Neural cell (in vitro differentiated cells): ENCODE measurements at regions not wholly inside any gene's neighbourhood (a gene's known extent, or its start where the extent isn't known, plus 50 kb on each side); places are given as distances from the start of the nearest gene placed in this dataset.

Experiments used
- H2AFZ ChIP-seq: fragments of 200-600, 300-800 bp; sonication (generic), shearing (Covaris generic); 2 replicates; pipeline ENCODE4 v1.6.0; 2014; ENCODE audit warnings: low read depth, mild to moderate bottlenecking, antibody characterized with exemption, low read length, moderate library complexity
- H3F3A ChIP-seq: fragments of 200-600 bp; shearing (Covaris generic); 2 replicates; pipeline ENCODE4 v1.6.1; 2016; ENCODE audit warnings: mild to moderate bottlenecking, moderate library complexity, mixed read lengths, antibody characterized with exemption, low read length; ENCODE audit not compliant: insufficient read depth, poor library complexity, severe bottlenecking
- H3K27ac ChIP-seq: fragments of 200-600, 300-800 bp; sonication (generic), shearing (Covaris generic); 2 replicates; pipeline ENCODE4 v1.5.1; 2014; ENCODE audit warnings: mild to moderate bottlenecking, low read length, moderate library complexity
- H3K27me3 ChIP-seq: fragments of 300-800, 200-600 bp; sonication (generic), shearing (Covaris generic); 2 replicates; pipeline ENCODE4 v1.6.0; 2014; ENCODE audit warnings: mild to moderate bottlenecking, low read depth, low read length, moderate library complexity; ENCODE audit not compliant: insufficient read depth
- H3K36me3 ChIP-seq: fragments of 300-800, 200-600 bp; sonication (generic), shearing (Covaris generic); 2 replicates; pipeline ENCODE4 v1.5.1; 2014; ENCODE audit warnings: mild to moderate bottlenecking, antibody characterized with exemption, low read length, moderate library complexity; ENCODE audit not compliant: insufficient read depth
- H3K4me2 ChIP-seq: fragments of 300-800, 200-600 bp; sonication (generic), shearing (Covaris generic); 2 replicates; pipeline ENCODE4 v1.6.0; 2014; ENCODE audit warnings: mild to moderate bottlenecking, low read length
- H3K4me3 ChIP-seq: fragments of 300-800, 200-600 bp; sonication (generic), shearing (Covaris generic); 2 replicates; pipeline ENCODE4 v1.5.1; 2014; ENCODE audit warnings: mild to moderate bottlenecking, low read length, moderate library complexity
- H3K79me2 ChIP-seq: fragments of 200-600 bp; shearing (Covaris generic); replicated peaks from 2 replicates; pipeline ENCODE4 v1.6.0; 2014; ENCODE audit warnings: mild to moderate bottlenecking, low read length, moderate library complexity; ENCODE audit not compliant: insufficient read depth
- H3K9ac ChIP-seq: fragments of 300-800, 200-600 bp; sonication (generic), shearing (Covaris generic); 2 replicates; pipeline ENCODE4 v1.6.1; 2016; ENCODE audit warnings: mild to moderate bottlenecking, low read length, mixed read lengths
- H3K9me2 ChIP-seq: fragments of 200-600 bp; shearing (Covaris generic); 2 replicates; pipeline ENCODE4 v1.6.1; 2016; ENCODE audit warnings: mild to moderate bottlenecking, low read length, mixed read lengths; ENCODE audit not compliant: insufficient read depth
- H3K9me3 ChIP-seq: fragments of 200-600, 300-800 bp; sonication (generic), shearing (Covaris generic); 2 replicates; pipeline ENCODE4 v1.6.1; 2016; ENCODE audit warnings: mild to moderate bottlenecking, mixed run types, low read length, moderate library complexity, mixed read lengths
- H4K20me1 ChIP-seq: fragments of 200-600 bp; shearing (Covaris generic); 2 replicates; pipeline ENCODE4 v1.6.1; 2016; ENCODE audit warnings: mild to moderate bottlenecking, mixed run types; ENCODE audit not compliant: insufficient read depth
- CTCF ChIP-seq: fragments of 450-650 bp; IDR thresholded peaks from 2 replicates; pipeline ENCODE4 v1.5.1; 2014; ENCODE audit warnings: antibody characterized with exemption, mild to moderate bottlenecking, moderate library complexity; ENCODE audit not compliant: poor library complexity, severe bottlenecking
- EP300 ChIP-seq: fragments of 450-650 bp; conservative IDR thresholded peaks from 2 replicates; pipeline ENCODE4 v1.6.1; 2014; ENCODE audit warnings: antibody characterized with exemption, mild to moderate bottlenecking, moderate library complexity; ENCODE audit not compliant: poor library complexity, severe bottlenecking
- EZH2 ChIP-seq: fragments of 200-600, 300-800 bp; shearing (Covaris generic), sonication (generic); IDR thresholded peaks from 2 replicates; pipeline ENCODE4 v1.6.1; 2014; ENCODE audit warnings: antibody characterized with exemption, low read length, borderline replicate concordance, mild to moderate bottlenecking; ENCODE audit not compliant: insufficient read depth, poor library complexity, severe bottlenecking
- MXI1 ChIP-seq: fragments of 450-650 bp; conservative IDR thresholded peaks from 2 replicates; pipeline ENCODE4 v1.6.1; 2014; ENCODE audit warnings: antibody characterized with exemption, mild to moderate bottlenecking; ENCODE audit not compliant: poor library complexity, severe bottlenecking
- POLR2AphosphoS5 ChIP-seq: IDR thresholded peaks from 2 replicates; pipeline ENCODE4 v1.6.1; 2012
- RAD21 ChIP-seq: fragments of 450-650 bp; conservative IDR thresholded peaks from 2 replicates; pipeline ENCODE4 v1.6.1; 2014; ENCODE audit warnings: antibody characterized with exemption, mild to moderate bottlenecking, moderate library complexity
- REST ChIP-seq: IDR thresholded peaks from 2 replicates; pipeline ENCODE4 v1.6.1; 2012; ENCODE audit warnings: borderline replicate concordance
- SMC3 ChIP-seq: fragments of 450-650 bp; conservative IDR thresholded peaks from 2 replicates; pipeline ENCODE4 v1.6.1; 2014; ENCODE audit warnings: antibody characterized with exemption, mild to moderate bottlenecking, moderate library complexity; ENCODE audit not compliant: poor library complexity
- TAF1 ChIP-seq: IDR thresholded peaks from 2 replicates; pipeline ENCODE4 v1.6.1; 2012; ENCODE audit warnings: low read depth

DNA sequence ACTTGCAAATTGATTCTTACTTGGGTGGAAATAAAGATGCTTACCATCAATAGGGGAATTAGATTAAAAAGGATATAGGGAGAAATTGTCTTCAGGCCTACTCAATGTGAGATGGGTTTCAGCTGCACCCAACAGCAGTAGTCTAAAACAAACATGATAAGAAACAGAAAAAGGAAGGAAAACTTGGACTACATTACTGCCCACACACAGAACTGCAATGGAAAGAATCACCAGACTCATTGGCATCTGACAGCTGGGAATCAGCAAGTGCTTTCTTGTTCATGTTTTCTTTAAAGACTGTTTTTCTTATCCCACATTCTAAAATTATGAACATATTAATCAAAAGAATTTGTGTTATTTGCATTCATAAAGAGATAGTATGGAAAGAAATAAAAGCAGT, 144.2 kb downstream of the LRIG3 start:
- H3K27me3 ChIP-seq = no peaks in the 10 kb centered on the region
- H3K27ac ChIP-seq = no peak overlapping the region
- no peaks in the 10 kb centered on the region for H3K9me3 ChIP-seq
- H3K4me3 ChIP-seq = no peak overlapping the region
- TF ChIP-seq EP300 (no peak), RAD21 (no peak), SMC3 (no peak), MXI1 (no peak), EZH2 (no peak), CTCF (no peak), POLR2AphosphoS5 (no peak), REST (no peak), TAF1 (no peak)
- H4K20me1 ChIP-seq = no peaks in the 10 kb centered on the region
- no peaks in the 10 kb centered on the region for H3F3A ChIP-seq
- no peak overlapping the region for H3K9ac ChIP-seq
- H3K4me2 ChIP-seq = no peak overlapping the region
- H2AFZ ChIP-seq = no peak overlapping the region
- H3K9me2 ChIP-seq = no peaks in the 10 kb centered on the region
- no peaks in the 10 kb centered on the region for H3K36me3 ChIP-seq
- H3K79me2 ChIP-seq = no peaks in the 10 kb centered on the region

DNA sequence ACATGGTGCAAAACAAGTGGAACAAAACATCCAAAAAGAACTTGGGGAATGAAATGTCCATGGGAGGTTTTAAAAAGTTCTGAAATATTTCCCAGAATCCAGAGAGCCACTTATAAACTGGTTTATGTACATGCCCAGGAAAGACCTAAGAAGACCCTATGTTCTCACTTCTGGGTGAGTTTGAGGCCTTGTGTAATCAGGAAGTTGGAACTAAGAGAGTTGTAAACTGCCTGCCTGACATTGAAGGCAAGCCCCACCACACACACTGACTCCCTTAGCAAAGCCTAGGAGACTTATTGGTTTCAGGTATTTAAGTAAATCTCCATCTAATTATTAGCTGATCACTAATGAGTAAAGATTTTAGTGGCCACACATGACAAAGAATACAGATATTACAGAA, 142.5 kb downstream of the LRIG3 start:
- no peaks in the 10 kb centered on the region for H3K27me3 ChIP-seq
- H4K20me1 ChIP-seq = no peaks in the 10 kb centered on the region
- no peaks in the 10 kb centered on the region for H3F3A ChIP-seq
- no peaks in the 10 kb centered on the region for H3K9me3 ChIP-seq
- H3K4me2 ChIP-seq = no peak overlapping the region
- no peak overlapping the region for H3K4me3 ChIP-seq
- H3K79me2 ChIP-seq = no peaks in the 10 kb centered on the region
- no peak overlapping the region for H2AFZ ChIP-seq
- no peak overlapping the region for H3K27ac ChIP-seq
- no peaks in the 10 kb centered on the region for H3K36me3 ChIP-seq
- no peak for TF ChIP-seq MXI1
- no peak for TF ChIP-seq TAF1
- no peak for TF ChIP-seq POLR2AphosphoS5
- TF ChIP-seq RAD21 = no peak
- TF ChIP-seq REST = no peak
- no peak for TF ChIP-seq EZH2
- TF ChIP-seq EP300 = no peak
- no peak for TF ChIP-seq CTCF
- no peak for TF ChIP-seq SMC3
- no peak overlapping the region for H3K9ac ChIP-seq
- H3K9me2 ChIP-seq = no peaks in the 10 kb centered on the region
